ENCODE measurements at regions not wholly inside any gene's neighbourhood (a gene's known extent, or its start where the extent isn't known, plus 50 kb on each side); places are given as distances from the start of the nearest gene placed in this dataset.

GRCh38 chr5:110900829-110901228, 162.0 kb downstream of the SLC25A46 start (continued):
- no peak for TF ChIP-seq NR1H2 (CRISPR knock-in tag; IDR thresholded peaks at IDR 0.05)

DNA sequence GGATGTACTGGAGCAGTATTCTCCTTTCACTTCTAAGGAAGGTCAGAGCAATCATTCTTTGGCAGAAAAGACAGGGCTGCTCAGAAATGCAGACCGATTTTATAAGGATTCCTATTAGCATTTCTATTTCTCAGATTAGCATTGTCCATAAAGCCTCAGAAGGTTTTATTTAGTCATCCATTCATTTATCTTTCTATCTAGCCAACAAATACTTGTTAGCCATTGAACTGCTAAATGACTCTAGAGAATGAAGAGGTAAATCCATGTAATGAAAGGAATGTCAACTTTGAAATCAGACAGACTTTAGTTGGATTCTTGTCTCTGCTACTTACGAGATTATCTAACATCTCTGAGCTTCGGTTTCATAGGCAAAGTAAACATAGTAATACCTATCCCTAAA, 165.2 kb downstream of the SLC25A46 start:
- peaks cover 21% of the 10 kb centered on the region for H3K4me1 Mint-ChIP-seq
- ChIA-PET POLR2A (no interaction called here), CTCF (no interaction called here)
- H3K27ac Mint-ChIP-seq, result no peak overlapping the region
- H3K27me3 Mint-ChIP-seq (ENCODE audit: low read depth), result no peaks in the 10 kb centered on the region
- no peak overlapping the region for H3K4me3 Mint-ChIP-seq
- TF ChIP-seq CREM (CRISPR knock-in tag; IDR thresholded peaks at IDR 0.05) (no peak), ZNF138 (CRISPR knock-in tag; conservative IDR thresholded peaks at IDR 0.05) (no peak), MXD4 (CRISPR knock-in tag; IDR thresholded peaks at IDR 0.05; ENCODE audit: borderline replicate concordance) (no peak), PRDM15 (CRISPR knock-in tag; IDR thresholded peaks at IDR 0.05) (no peak), JAZF1 (CRISPR knock-in tag; IDR thresholded peaks at IDR 0.05) (no peak), MYBL2 (CRISPR knock-in tag; IDR thresholded peaks at IDR 0.05) (no peak), ZNF263 (CRISPR knock-in tag; IDR thresholded peaks at IDR 0.05; ENCODE audit: low read depth) (no peak), ZBTB21 (CRISPR knock-in tag; IDR thresholded peaks at IDR 0.05; ENCODE audit: borderline replicate concordance) (no peak), PRRX2 (CRISPR knock-in tag; IDR thresholded peaks at IDR 0.05) (no peak), E2F5 (CRISPR knock-in tag; IDR thresholded peaks at IDR 0.05) (no peak), ETV6 (CRISPR knock-in tag; IDR thresholded peaks at IDR 0.05) (no peak), SP1 (CRISPR knock-in tag; conservative IDR thresholded peaks at IDR 0.05) (no peak)
- TF ChIP-seq, protein P1, sequence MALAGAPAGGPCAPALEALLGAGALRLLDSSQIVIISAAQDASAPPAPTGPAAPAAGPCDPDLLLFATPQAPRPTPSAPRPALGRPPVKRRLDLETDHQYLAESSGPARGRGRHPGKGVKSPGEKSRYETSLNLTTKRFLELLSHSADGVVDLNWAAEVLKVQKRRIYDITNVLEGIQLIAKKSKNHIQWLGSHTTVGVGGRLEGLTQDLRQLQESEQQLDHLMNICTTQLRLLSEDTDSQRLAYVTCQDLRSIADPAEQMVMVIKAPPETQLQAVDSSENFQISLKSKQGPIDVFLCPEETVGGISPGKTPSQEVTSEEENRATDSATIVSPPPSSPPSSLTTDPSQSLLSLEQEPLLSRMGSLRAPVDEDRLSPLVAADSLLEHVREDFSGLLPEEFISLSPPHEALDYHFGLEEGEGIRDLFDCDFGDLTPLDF (CRISPR knock-in tag; IDR thresholded peaks at IDR 0.05), result no peak
- TF ChIP-seq, protein P2, sequence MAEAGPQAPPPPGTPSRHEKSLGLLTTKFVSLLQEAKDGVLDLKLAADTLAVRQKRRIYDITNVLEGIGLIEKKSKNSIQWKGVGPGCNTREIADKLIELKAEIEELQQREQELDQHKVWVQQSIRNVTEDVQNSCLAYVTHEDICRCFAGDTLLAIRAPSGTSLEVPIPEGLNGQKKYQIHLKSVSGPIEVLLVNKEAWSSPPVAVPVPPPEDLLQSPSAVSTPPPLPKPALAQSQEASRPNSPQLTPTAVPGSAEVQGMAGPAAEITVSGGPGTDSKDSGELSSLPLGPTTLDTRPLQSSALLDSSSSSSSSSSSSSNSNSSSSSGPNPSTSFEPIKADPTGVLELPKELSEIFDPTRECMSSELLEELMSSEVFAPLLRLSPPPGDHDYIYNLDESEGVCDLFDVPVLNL (CRISPR knock-in tag; IDR thresholded peaks at IDR 0.05; ENCODE audit: borderline replicate concordance, low read depth), result no peak
- TF ChIP-seq, protein P3, sequence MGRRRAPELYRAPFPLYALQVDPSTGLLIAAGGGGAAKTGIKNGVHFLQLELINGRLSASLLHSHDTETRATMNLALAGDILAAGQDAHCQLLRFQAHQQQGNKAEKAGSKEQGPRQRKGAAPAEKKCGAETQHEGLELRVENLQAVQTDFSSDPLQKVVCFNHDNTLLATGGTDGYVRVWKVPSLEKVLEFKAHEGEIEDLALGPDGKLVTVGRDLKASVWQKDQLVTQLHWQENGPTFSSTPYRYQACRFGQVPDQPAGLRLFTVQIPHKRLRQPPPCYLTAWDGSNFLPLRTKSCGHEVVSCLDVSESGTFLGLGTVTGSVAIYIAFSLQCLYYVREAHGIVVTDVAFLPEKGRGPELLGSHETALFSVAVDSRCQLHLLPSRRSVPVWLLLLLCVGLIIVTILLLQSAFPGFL (CRISPR knock-in tag; IDR thresholded peaks at IDR 0.05; ENCODE audit: borderline replicate concordance), result no peak
- TF ChIP-seq, protein P4, sequence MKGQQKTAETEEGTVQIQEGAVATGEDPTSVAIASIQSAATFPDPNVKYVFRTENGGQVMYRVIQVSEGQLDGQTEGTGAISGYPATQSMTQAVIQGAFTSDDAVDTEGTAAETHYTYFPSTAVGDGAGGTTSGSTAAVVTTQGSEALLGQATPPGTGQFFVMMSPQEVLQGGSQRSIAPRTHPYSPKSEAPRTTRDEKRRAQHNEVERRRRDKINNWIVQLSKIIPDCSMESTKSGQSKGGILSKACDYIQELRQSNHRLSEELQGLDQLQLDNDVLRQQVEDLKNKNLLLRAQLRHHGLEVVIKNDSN (CRISPR knock-in tag; IDR thresholded peaks at IDR 0.05), result no peak
- DNase-seq (ENCODE audit: low spot score) (no peak), ATAC-seq (no peak)
- no peaks in the 10 kb centered on the region for H3K36me3 Mint-ChIP-seq
- peaks cover 13% of the 10 kb centered on the region; the same call in 1 of the 2 replicates for H3K9me3 Mint-ChIP-seq
